Breast epithelium (tissue), 4 donors: ENCODE measurements at regions not wholly inside any gene's neighbourhood (a gene's known extent, or its start where the extent isn't known, plus 50 kb on each side); places are given as distances from the start of the nearest gene placed in this dataset.

Experiments
- DNase-seq, 2 donors: peaks; one replicate each; pipeline ENCODE4 v3.0.0-alpha.2; 2019; ENCODE audit warnings: low spot score in 2 of 2
- H3K27ac ChIP-seq, 2 donors: fragments of 200-600 bp; sonication (generic) in 1 of 2; one replicate each; pipeline ENCODE4 v1.5.1; 2016 to 2019; ENCODE audit warnings: mild to moderate bottlenecking in 1 of 2
- H3K27me3 ChIP-seq, 2 donors: fragments of 200-600 bp; sonication (generic) in 1 of 2; one replicate each; pipeline versions ENCODE4 v1.5.1 to v1.6.0; 2017 to 2019; ENCODE audit warnings: control low read depth in 1 of 2, mild to moderate bottlenecking in 1 of 2
- H3K36me3 ChIP-seq: fragments of 200-600 bp; one replicate; pipeline ENCODE4 v1.5.1; 2019
- H3K4me1 ChIP-seq, 2 donors: fragments of 200-600 bp; sonication (generic); one replicate each; pipeline ENCODE4 v1.5.1; 2016 to 2019; ENCODE audit warnings: control low read depth in 1 of 2
- H3K4me3 ChIP-seq, 3 donors: fragments of 200-600 bp; sonication (generic); 1 replicate in 2 of 3; 2 replicates in 1 of 3; pipeline ENCODE4 v1.5.1; 2016 to 2019; ENCODE audit warnings: mild to moderate bottlenecking in 3 of 3, moderate library complexity in 2 of 3
- H3K9me3 ChIP-seq, 2 donors: fragments of 200-600 bp; sonication (generic) in 1 of 2; one replicate each; pipeline ENCODE4 v1.5.1; 2016 to 2019; ENCODE audit warnings: control low read depth in 1 of 2
- CTCF ChIP-seq, 3 donors: fragments of 450-650 bp; IDR thresholded peaks; one replicate each; pipeline ENCODE4 v1.5.1; 2016 to 2017; ENCODE audit warnings: antibody characterized with exemption in 3 of 3, mild to moderate bottlenecking in 3 of 3, moderate library complexity in 3 of 3
- POLR2A ChIP-seq: fragments of 450-650 bp; IDR thresholded peaks from one replicate; pipeline ENCODE4 v1.6.1; 2016; ENCODE audit warnings: antibody characterized with exemption, mild to moderate bottlenecking, moderate library complexity
- POLR2AphosphoS5 ChIP-seq, 3 donors: sonication (generic); formaldehyde crosslinking; IDR thresholded peaks; one replicate each; pipeline ENCODE4 v1.6.1; 2017; ENCODE audit warnings: antibody characterized with exemption in 3 of 3
- intact Hi-C: fragments of 100-400 bp; cut with DNase I; formaldehyde crosslinking; loops from one replicate; pipeline ENCODE4 v1.15.1; 2023; ENCODE audit warnings: low total_unique reads

- Histone ChIP-seq H3K27me3 (no peaks in the 10 kb centered on the region), H3K36me3 (no peaks in the 10 kb centered on the region), H3K4me3 (no peak overlapping the region), H3K4me1 (no peaks in the 10 kb centered on the region), H3K27ac (no peak overlapping the region), H3K9me3 (no peaks in the 10 kb centered on the region)
- no peak for TF ChIP-seq POLR2AphosphoS5 (IDR thresholded peaks at IDR 0.05)
- no peak for TF ChIP-seq POLR2A
- TF ChIP-seq CTCF (IDR thresholded peaks at IDR 0.05) = no peak
- no peak for DNase-seq
- intact Hi-C loops = no loop called here
These were observed 130.6 kb downstream of the SPP2 start for GRCh38 chr2:234181121-234181520.

- Histone ChIP-seq H3K9me3 (no peaks in the 10 kb centered on the region), H3K36me3 (no peaks in the 10 kb centered on the region), H3K27me3 (no peaks in the 10 kb centered on the region), H3K4me1 (no peaks in the 10 kb centered on the region), H3K27ac (no peak overlapping the region), H3K4me3 (no peak overlapping the region)
- intact Hi-C loops = no loop called here
- no peak for DNase-seq
- no peak for TF ChIP-seq POLR2A
- no peak for TF ChIP-seq CTCF (IDR thresholded peaks at IDR 0.05)
- TF ChIP-seq POLR2AphosphoS5 (IDR thresholded peaks at IDR 0.05) = no peak
These were observed 128.5 kb downstream of the SPP2 start for GRCh38 chr2:234179031-234179363.

GRCh38 chr2:234178330-234179030 lies 128.0 kb downstream of the SPP2 start:
- Histone ChIP-seq H3K27ac (no peak overlapping the region), H3K4me3 (no peak overlapping the region), H3K9me3 (no peaks in the 10 kb centered on the region), H3K4me1 (no peaks in the 10 kb centered on the region), H3K36me3 (no peaks in the 10 kb centered on the region), H3K27me3 (no peaks in the 10 kb centered on the region)
- intact Hi-C loops = no loop called here
- DNase-seq = no peak
- no peak for TF ChIP-seq CTCF (IDR thresholded peaks at IDR 0.05)
- no peak for TF ChIP-seq POLR2AphosphoS5 (IDR thresholded peaks at IDR 0.05)
- TF ChIP-seq POLR2A = no peak

GRCh38 chr2:234175649-234176048 lies 125.1 kb downstream of the SPP2 start:
- TF ChIP-seq POLR2AphosphoS5 (IDR thresholded peaks at IDR 0.05) (no peak), CTCF (IDR thresholded peaks at IDR 0.05) (no peak), POLR2A (no peak)
- Histone ChIP-seq H3K36me3 (no peaks in the 10 kb centered on the region), H3K4me3 (no peak overlapping the region), H3K27me3 (no peaks in the 10 kb centered on the region), H3K9me3 (no peaks in the 10 kb centered on the region), H3K27ac (no peak overlapping the region), H3K4me1 (no peaks in the 10 kb centered on the region)
- intact Hi-C loops = no loop called here
- DNase-seq = no peak

- no peak overlapping the region for H3K27ac ChIP-seq
- H3K27me3 ChIP-seq = no peaks in the 10 kb centered on the region
- no peak for DNase-seq
- no peak overlapping the region for H3K4me3 ChIP-seq
- H3K4me1 ChIP-seq = no peaks in the 10 kb centered on the region
- H3K36me3 ChIP-seq = no peaks in the 10 kb centered on the region
- TF ChIP-seq CTCF (IDR thresholded peaks at IDR 0.05) (no peak), POLR2A (no peak), POLR2AphosphoS5 (IDR thresholded peaks at IDR 0.05) (no peak)
- intact Hi-C loops = no loop called here
- no peaks in the 10 kb centered on the region for H3K9me3 ChIP-seq
These were observed 124.2 kb downstream of the SPP2 start for GRCh38 chr2:234174742-234175141.
